Anterior cingulate cortex (tissue), 58 donors: ENCODE measurements at regions not wholly inside any gene's neighbourhood (a gene's known extent, or its start where the extent isn't known, plus 50 kb on each side); places are given as distances from the start of the nearest gene placed in this dataset.

Experiments used
- DNase-seq, 58 donors: peaks; one replicate each; lab custom pipeline; 2025; lab: John Stamatoyannopoulos, UW

DNA sequence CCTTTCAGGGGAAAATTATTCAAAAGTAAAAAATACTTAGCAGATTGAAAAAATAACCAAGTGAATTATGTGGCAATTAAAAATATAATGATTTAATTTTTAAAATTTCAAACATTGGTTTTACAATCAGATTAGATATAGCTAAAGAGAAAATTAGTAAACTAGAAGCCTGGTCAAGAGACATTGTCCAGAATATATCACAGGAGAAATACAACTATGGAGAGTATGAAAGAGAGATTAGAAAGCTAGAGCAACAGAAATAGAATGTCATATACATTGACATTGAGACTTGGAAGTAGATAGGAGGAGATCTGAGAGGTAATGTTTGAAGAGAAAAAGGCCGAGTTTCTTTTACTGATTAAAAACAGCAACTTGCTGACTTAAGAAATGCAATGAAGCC is 476.4 kb upstream of the SLC10A2 start:
- DNase-seq = no peak

DNA sequence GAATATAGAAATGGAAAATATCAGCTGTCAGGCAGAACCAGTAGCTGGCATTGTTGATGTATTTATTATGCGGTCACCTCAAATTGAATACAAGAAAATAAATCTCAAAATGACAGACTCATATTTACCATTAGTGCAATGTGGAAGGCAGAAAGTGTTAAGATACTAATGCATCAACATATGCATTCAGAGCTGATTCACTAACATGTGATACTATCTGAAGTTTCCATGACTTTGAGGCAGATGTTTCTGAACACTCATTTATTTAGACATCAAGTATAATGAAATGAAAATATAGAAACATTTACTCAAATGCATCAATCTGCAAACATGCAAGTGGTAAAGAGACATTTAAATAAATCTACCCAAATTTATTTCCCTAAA is 474.2 kb upstream of the SLC10A2 start:
- no peak for DNase-seq

DNA sequence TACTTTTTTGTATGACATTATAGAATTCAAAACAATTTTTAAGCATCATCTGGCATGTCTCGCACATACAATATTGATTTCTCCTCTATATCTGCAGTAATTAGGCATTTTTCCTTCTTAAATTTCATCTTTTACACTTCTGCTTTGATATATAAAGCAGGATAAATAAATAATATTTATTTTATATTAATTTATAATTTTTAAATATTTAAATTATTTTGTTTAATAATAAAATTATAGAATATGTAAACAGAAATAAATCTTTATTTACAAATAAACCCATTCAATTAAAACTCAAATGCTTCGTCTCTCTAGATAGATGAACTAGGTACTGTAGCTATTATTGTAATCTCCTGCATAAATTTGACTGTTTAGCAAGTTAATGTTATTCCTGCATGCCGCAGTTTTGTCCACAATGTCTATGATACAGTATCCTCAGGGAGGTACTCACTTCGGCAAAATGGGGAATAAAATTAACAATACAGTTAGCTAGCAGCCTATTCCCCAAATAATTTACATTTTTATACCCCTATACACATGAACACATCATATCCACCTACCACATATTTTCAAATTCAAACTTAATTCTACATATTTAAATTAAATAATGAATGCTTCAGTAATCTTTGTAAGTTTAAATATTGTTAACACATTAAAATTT is 473.6 kb upstream of the SLC10A2 start:
- no peak for DNase-seq

DNA sequence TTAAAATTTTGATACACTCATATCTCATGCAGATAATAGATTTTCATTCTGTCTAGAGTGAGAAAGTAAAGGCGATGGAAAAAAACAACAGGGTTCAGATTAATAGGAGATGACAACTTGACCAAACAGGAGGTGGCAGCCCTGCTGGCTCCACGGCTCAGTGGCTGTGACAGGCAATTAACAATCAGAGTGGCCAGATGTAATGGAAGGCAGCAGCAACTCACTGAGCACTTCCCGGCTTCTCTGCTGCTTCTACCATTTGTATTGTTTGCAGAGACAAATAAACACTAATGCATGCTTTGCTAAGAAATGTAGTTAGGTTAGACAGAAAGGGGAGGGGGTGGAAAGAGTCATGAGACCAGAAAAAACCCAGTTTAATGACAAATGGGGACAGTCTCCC is 473.0 kb upstream of the SLC10A2 start:
- peak in 4 of 58 donors; percentile 1 to 3 (median 2) for DNase-seq

DNA sequence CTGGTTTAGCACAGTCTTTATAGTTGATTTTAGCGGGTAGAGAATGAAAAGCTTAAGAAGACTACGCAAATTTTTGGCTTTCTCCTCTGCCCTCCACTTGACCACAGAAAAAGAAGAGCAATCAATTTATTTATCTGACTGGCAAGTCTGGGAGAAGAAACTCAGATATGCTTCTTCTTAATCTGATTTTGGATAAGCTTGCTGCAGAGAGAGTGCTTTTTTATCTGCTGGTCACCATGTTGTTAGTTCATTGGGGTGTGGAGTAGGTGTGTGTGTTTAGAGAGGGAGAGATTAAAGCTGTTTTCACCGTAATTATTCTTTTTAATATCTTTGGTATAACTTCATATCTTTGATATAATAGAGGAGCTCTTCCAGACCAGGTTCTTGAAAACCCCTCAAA is 471.4 kb upstream of the SLC10A2 start:
- DNase-seq = no peak

DNA sequence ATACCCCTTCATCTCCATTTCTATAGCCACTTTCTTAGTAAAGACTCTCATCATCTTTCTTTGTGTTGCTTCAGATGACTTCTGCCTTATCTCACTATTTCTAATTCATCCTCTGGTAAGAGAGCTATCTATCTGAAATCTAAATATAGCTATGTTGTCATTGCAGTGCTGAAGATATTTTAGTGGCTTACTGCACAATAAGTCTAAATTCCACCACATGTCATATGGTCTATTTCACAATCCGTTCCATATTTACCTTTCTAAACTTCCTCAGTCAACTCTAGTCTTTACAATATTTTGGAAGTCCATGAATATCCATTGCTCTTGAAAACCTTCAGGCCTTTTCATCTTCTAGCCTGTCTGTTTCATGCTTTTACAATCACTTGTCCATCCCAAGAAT is 465.1 kb upstream of the SLC10A2 start:
- no peak for DNase-seq

DNA sequence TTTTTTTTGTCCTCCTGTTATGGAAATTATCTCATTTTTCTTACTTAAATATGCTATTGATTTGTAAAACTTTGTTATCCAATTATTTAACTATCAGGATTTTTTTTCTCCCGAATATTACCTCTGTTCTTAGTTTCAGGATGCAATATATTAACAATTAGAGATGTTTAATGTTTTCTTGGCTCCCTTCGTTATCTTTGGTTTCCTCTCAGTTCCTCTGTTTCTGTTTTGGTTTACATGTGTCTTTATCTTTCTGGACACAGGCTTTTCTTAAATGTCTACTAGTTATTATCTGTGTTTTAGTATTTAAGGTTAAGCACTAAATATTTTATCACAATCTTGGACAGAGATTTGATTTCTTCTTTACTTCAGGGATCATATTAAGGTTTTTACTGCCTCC is 462.2 kb upstream of the SLC10A2 start:
- DNase-seq = no peak

DNA sequence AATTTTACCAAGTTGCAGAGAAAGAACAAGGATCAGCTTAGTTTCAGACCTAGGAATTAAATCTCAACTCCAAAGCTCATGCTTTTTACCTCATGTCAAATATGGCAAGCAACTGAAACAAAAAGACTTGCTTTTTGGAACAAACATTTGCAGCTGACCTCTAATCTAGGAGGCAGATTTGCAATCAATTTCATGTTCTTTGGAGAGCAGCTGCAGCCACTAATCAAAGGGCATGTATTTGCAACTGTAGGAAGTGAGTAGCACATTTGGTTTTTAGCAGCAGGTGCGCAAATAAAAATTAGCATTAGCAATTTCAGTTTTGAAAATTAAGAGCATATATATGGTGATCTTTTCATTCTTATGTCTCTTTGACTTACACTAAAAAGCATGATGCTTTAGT is 459.3 kb upstream of the SLC10A2 start:
- no peak for DNase-seq

DNA sequence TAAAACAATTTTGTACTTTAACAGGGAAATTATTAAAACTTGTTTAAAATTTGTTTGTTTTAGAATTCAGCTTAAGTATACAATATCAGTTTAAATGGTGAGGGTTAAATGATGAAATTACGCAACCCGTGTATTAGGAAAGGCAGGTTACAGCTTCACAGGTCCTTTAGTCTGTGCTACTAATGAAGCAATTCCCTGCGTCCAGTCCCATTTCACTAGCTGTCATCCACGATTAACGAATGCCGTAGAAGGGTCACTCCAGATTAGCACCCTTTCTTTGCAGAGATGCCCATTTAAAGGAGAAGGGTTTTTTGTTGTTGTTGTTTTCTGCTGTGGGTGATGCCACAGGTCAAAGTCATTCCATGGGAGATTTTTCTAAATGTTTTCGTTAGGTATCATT is 457.6 kb upstream of the SLC10A2 start:
- no peak for DNase-seq

DNA sequence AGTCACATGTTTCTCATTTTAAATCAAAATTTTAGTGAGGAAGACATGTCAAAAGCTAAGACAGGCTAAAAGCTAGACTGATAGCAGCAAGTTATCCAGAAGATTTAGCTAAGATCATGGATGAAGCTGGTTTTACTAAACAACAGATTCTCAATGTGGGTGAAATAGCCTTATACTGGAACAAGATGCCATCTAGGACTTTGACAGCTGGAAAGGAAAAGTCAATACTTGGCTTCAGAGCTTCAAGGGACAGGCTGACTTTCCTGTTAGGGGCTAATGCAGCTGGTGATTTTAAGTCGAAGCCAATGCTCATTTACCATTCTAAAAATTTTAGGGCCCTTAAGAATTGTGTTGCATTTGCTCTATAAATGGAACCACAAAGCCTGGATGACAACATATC is 455.3 kb upstream of the SLC10A2 start:
- no peak for DNase-seq

DNA sequence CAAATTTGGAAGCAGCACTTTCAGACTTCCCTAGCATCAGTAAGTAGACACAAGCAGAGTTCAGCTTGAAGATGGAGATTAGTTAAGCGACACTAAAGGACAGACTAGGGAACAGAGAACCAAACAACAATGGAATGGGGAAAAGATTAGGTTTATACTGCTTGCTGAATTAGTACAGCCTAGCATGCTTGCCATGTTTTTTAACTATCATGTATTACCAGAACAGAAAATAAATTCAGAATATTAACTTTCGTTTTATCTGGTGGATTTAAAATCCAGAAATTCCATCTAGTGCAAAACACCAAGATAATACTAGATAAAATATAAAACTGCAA is 451.5 kb upstream of the SLC10A2 start:
- no peak for DNase-seq

DNA sequence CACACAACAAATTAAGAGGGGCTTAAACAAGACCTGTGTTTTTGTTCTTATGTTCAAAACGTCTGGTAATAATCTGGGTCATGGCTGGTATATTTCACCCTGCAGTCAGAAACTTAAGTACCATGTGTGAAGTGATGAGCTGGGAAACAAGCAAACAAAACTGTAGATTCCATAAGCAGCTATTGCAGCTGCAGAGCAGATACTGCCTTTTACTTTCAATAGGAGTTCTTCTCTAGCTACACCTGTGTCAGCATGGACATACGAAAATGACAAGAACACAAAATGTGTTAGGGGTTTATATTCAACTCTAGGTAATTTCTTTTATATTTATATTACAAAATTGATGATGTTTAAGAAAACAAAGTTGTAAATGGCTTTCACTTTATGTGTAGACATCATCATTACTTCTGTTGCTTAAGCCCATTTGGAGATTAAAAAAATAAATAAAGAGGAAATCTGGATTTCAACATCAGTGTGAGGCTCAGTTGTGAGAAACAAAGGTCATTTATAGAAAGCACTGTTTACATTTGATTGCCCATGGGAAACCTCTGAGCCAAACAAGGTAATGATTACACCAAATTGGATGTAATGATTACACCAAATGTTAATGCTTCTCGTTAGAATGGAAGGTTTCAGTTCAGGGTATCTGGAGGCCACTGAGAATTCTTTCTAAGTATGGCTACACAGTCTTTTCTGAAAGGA is 451.0 kb upstream of the SLC10A2 start:
- DNase-seq = no peak

DNA sequence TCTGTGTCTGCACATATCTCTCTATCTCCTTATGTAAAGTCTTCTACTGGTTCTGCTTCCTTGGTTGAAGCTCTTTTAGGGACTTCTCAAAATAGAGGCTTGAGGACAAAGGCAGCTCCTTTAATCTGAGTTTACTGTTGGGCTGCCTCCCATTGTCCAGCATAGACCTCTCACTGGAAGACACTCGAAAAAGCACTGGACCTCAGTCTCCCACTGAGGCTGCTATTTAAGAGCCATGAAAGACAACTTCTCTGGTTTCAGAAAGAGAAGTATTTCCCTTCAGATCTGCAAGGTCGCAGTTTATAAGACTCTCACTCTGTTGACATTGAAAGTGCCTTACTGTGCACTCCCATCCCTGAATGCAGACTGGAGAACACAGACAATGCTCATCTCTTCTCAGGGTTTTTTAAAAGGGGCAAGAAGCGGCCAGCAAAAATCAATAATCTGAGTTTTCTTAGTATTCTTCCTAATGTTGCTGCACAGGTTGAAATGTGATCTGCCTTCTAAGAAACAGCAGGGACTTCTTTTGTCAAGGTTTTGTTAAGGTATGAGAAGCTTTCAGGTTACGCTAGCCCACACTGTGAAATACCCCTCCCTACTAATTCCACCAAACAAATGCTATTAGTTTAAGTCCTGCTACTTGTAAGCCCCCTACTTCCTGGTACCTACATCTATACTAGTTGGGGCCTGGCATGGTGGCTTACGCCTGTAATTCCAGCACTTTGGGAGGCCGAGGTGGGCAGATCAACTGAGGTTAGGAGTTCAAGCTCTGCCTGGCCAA is 450.0 kb upstream of the SLC10A2 start:
- DNase-seq = no peak

DNA sequence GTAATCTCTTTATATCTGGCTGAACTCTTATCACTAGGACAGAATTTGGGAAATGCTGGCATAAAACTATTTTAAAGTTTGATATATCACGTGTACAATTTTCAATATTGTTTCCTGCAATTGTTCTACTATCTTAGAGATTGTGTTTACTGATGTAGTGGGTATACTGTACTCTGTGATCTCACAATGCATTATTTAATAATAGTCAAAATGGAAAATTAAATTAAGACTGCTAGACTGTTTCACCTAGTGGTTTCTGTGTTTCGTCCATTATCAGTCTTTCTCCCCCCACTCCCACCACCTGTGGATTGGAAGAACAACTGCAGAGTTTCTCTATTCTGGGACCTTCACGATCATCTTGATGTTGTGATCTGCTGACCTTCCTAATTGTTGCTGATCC is 449.2 kb upstream of the SLC10A2 start:
- no peak for DNase-seq

DNA sequence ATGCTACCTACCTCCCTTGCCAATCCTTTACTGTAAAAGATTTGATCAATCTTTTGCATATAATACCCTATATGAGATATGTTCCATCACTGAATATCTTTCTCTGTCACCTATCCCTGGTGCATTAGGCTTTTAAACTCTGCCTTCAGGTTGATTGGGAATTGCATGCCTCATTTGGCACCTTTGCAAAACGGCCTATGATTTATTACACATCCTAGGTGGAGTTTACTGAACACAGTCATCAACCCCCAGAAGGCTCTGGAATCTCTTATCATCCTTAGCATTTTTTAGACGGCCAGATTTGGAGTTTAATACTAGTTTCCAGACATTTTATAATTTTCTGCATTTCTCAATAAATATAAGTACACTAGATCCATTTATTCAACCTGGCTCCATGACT is 448.4 kb upstream of the SLC10A2 start:
- no peak for DNase-seq

DNA sequence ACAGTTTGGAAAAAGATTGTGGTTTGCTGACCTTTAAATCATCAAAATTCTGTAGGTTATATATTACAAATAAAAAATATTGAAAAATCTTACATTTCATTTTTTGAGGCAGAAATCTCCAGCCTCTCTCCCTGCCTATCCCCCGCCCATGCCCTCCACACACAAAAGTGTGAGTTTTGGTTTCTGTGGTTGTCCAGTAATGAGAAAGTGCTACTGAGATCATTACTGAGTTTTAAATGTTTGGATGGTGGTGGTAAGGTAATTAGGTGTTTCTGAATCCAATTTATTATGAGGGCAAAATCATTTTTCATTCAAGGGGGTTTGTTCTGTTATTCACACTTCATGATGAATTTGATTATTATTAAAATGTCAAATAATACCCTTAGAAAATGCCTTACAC is 448.0 kb upstream of the SLC10A2 start:
- DNase-seq = no peak

DNA sequence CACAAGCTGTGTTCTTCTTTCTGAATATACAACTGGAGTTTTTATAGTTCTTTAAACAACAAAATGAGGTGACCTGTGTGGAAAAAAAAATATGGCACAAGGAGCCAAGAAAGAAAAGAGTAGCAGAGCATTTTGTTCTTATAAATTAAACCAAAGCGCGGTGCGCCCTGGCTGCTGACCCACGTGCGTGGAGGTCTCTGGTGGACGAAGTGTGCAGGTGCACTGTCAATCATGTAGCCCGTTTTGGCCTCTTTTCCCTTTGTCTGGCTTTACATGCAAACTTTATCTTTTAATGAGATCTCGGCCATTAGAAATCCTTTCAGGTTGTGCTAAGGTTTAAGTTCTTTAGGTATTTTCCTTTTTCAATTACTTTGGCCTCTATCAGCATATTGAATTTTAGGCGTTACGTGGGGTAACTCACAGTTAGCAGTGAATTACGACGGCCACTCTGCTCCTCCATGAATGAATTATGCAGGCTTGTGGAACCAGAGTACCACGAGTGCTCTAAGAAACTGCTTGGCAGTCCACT is 443.9 kb upstream of the SLC10A2 start:
- DNase-seq = no peak

DNA sequence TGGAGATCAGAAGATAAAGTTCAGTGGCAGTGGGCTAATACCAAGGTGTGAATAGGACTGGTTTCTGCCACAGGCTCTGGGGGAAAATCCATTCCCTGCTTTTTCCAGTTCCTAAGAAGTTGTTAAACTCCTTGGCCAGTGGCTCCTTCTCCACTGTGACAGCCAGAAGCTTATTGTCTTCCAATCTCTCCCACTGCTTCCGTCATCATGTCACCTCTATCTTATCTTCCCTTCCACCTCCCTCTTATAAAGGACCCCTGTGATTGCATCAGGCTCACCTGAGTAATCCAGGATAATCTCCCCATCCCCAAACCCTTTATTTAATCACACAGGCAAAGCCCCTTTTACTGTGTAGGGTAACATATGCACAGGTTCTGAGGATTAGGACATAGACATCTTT is 431.2 kb upstream of the SLC10A2 start:
- no peak for DNase-seq

DNA sequence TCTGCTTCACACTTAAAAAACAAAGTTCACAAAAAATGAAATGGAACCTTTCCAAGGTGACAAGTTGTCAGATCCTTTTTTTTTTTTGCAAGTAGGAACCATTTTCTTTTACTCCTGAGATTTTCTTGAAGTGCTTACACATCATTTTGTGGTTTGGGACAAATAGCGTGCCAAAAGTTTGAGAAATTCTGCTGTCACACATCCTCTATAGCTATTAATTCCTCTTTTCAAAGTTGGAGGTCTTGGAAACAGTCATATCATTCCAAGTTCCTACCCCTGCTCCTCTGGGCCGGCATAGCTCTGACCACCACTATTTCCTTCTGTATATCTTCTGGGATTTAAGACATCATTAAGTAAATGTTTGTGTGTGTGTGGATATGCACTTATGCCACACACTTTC is 421.6 kb upstream of the SLC10A2 start:
- no peak for DNase-seq

DNA sequence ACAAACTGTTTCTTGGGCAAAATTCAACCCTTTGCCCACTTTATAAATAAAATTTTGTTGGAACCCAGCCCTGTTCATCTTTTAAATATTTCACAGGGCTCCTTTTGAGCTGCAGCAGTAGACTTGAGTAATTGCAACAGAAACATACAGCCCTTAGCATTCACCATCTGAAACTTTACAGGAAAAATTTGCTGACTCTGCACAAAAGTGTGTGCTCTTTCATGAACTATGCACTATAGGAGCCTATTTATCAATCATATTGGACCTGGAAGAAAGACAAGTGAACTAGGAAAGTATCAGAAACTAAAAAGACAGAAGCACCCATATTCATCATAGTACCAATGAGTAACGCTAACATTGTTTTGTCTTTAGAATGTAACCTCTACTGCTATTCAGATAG is 406.9 kb upstream of the SLC10A2 start:
- DNase-seq = no peak

DNA sequence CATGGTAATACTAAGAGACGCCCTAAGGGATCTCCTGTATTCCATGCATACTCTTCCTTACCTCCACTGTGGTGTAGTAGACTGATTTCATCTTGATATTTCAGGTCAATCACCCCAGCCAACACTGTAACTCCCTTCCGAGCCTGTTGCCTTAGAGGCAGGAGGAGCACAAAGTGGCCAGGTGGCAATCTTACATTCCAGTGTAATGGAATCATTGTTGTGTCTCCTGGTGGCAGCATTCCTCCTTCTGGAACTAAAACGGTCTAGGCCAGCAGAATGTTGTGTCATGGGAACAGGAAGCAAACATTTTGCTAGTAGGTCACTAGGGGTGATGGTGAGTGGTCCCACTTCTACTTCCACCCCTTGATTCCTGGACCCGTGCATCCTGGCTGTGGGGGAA is 405.7 kb upstream of the SLC10A2 start:
- DNase-seq = no peak

DNA sequence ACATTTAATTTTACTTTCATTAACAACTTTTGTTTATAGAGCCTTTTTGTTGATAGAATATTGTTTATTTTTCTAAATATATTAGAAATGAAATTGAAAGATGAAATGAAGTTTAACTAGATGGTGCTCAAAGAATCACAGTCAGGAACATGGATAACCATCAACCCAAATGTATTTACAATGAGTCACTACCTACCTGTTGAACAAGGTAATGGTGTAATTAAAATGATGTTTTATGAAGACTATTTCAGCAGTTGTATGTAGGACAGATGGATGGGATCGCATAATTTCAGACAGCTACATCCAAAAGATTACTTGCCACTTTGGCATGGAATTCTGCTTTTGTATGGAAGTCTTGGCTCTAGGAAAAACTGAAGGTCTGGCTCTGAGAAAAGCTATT is 403.6 kb upstream of the SLC10A2 start:
- no peak for DNase-seq
